ENCODE measurements at regions not wholly inside any gene's neighbourhood (a gene's known extent, or its start where the extent isn't known, plus 50 kb on each side); places are given as distances from the start of the nearest gene placed in this dataset.
A peak's percentile ranks its signal among the peaks of the same experiment; 100 is the strongest.

- Histone ChIP-seq H3K27ac (ENCODE audit: extremely low read length, insufficient read depth, low read length) (no peak overlapping the region), H3K9ac (ENCODE audit: insufficient read depth, low read depth, low read length) (no peak overlapping the region), H3K4me1 (ENCODE audit: insufficient read depth, low read length) (no peaks in the 10 kb centered on the region), H3K4me2 (ENCODE audit: low read depth, low read length) (no peak overlapping the region), H4K20me1 (ENCODE audit: insufficient read depth, low read length) (no peaks in the 10 kb centered on the region), H3K27me3 (ENCODE audit: control insufficient read depth in 1 of 2, insufficient read depth in 2 of 2, low read length in 2 of 2) (no peaks in the 10 kb centered on the region), H3K36me3 (replicated peaks in 1 of 2; ENCODE audit: control insufficient read depth in 1 of 2, insufficient read depth in 2 of 2, low read length in 2 of 2) (no peaks in the 10 kb centered on the region), H3K9me3 (ENCODE audit: low read length) (no peaks in the 10 kb centered on the region), H3K4me3 (replicated peaks in 1 of 3; ENCODE audit: insufficient read depth in 1 of 3, low read depth in 2 of 3, low read length in 3 of 3) (no peak overlapping the region), H2AFZ (ENCODE audit: low read length) (no peak overlapping the region), H3K79me2 (ENCODE audit: insufficient read depth, low read length) (no peaks in the 10 kb centered on the region)
- POLR2A ChIA-PET: no interaction called here
- 0% methylated on average over 3 of the region's 3 CpGs for WGBS (ENCODE audit: low lambda C conversion rate)
- intact Hi-C loops (cut with micrococcal nuclease; ENCODE audit: unreplicated experiment) (loop anchor here (5.0 to 10.0 kb wide), 3 partner anchors 214 to 917 kb away; no protein-coding TSS in a partner anchor), in situ Hi-C loops (cut with HindIII; ENCODE audit: extremely low pct_ligation_motif_present, low pct_unique_long_range_greater_than_20kb) (loop anchor here (5.0 kb wide), 1 partner anchor 529 kb away; no protein-coding TSS in a partner anchor)
- ATAC-seq (no peak), FAIRE-seq (no peak), DNase-seq (ENCODE audit: low spot score) (no peak)
- BruUV-seq (replicated peaks): no TSS peak
- CTCF ChIA-PET (ENCODE audit: low intra/inter-chr PET ratio, low total read pairs): no interaction called here
- no peak for TF ChIP-seq ZNF761 (CRISPR knock-in tag; conservative IDR thresholded peaks at IDR 0.05)
These were observed 239.9 kb upstream of the BTBD3 start for GRCh38 chr20:11677836-11678235.

GRCh38 chr20:11682285-11682684 lies 235.4 kb upstream of the BTBD3 start:
- 1% methylated on average over 3 of the region's 3 CpGs for WGBS (ENCODE audit: low lambda C conversion rate)
- no peak overlapping the region for H3K27ac ChIP-seq (ENCODE audit: extremely low read length, insufficient read depth, low read length)
- no peak overlapping the region for H3K4me3 ChIP-seq (replicated peaks in 1 of 3; ENCODE audit: insufficient read depth in 1 of 3, low read depth in 2 of 3, low read length in 3 of 3)
- no peak for ATAC-seq
- TF ChIP-seq ZBTB40 (IDR thresholded peaks at IDR 0.05) (peak; percentile 62), ZBTB40 (CRISPR knock-in tag; IDR thresholded peaks at IDR 0.05) (peak; percentile 95; the same call in 1 of the 2 replicates), RBM22 (optimal IDR thresholded peaks at IDR 0.05; ENCODE audit: low read length) (no peak)
- no peaks in the 10 kb centered on the region for H3K79me2 ChIP-seq (ENCODE audit: insufficient read depth, low read length)
- CTCF ChIA-PET (ENCODE audit: low intra/inter-chr PET ratio, low total read pairs): no interaction called here
- H2AFZ ChIP-seq (ENCODE audit: low read length): no peak overlapping the region
- intact Hi-C loops (cut with micrococcal nuclease; ENCODE audit: unreplicated experiment): no loop called here
- H3K36me3 ChIP-seq (replicated peaks in 1 of 2; ENCODE audit: control insufficient read depth in 1 of 2, insufficient read depth in 2 of 2, low read length in 2 of 2): no peaks in the 10 kb centered on the region
- in situ Hi-C loops (cut with HindIII; ENCODE audit: extremely low pct_ligation_motif_present, low pct_unique_long_range_greater_than_20kb): no loop called here
- H3K4me1 ChIP-seq (ENCODE audit: insufficient read depth, low read length): peaks cover 5% of the 10 kb centered on the region
- DNase-seq (ENCODE audit: low spot score): no peak
- H3K27me3 ChIP-seq (ENCODE audit: control insufficient read depth in 1 of 2, insufficient read depth in 2 of 2, low read length in 2 of 2): no peaks in the 10 kb centered on the region; a peak in 1 of 5 replicates
- no peak for FAIRE-seq
- POLR2A ChIA-PET: no interaction called here
- H3K4me2 ChIP-seq (ENCODE audit: low read depth, low read length): no peak overlapping the region
- H4K20me1 ChIP-seq (ENCODE audit: insufficient read depth, low read length): no peaks in the 10 kb centered on the region
- no peaks in the 10 kb centered on the region for H3K9me3 ChIP-seq (ENCODE audit: low read length)
- H3K9ac ChIP-seq (ENCODE audit: insufficient read depth, low read depth, low read length): no peak overlapping the region
- no TSS peak for BruUV-seq (replicated peaks)
